Neural progenitor cell (in vitro differentiated cells): ENCODE measurements at regions not wholly inside any gene's neighbourhood (a gene's known extent, or its start where the extent isn't known, plus 50 kb on each side); places are given as distances from the start of the nearest gene placed in this dataset.
"Not testable (repeated sequence)": the region's sequence is repeated elsewhere in the genome, so short reads cannot be mapped to it uniquely, and the experiment has no call there.

ENCODE experiments used
- DNase-seq: peaks from one replicate; pipeline ENCODE4 v3.0.0-alpha.2; 2016; ENCODE audit warnings: low spot score
- H2AFZ ChIP-seq: fragments of 200-600 bp; sonication (generic); replicated peaks from 2 replicates; pipeline ENCODE4 v1.6.1; 2016; ENCODE audit warnings: antibody characterized with exemption
- H3F3A ChIP-seq: fragments of 200-600 bp; sonication (generic); 2 replicates; pipeline ENCODE4 v1.6.1; 2016; ENCODE audit warnings: antibody characterized with exemption, low read depth
- H3K27ac ChIP-seq: fragments of 200-600 bp; sonication (generic); 2 replicates; pipeline ENCODE4 v1.5.1; 2016; ENCODE audit warnings: mild to moderate bottlenecking
- H3K27me3 ChIP-seq: fragments of 200-600 bp; sonication (generic); 2 replicates; pipeline ENCODE4 v1.6.1; 2016; ENCODE audit warnings: mild to moderate bottlenecking, moderate library complexity
- H3K36me3 ChIP-seq: fragments of 200-600 bp; sonication (generic); 2 replicates; pipeline ENCODE4 v1.5.1; 2016
- H3K4me1 ChIP-seq: fragments of 200-600 bp; sonication (generic); 2 replicates; pipeline ENCODE4 v1.6.1; 2016; ENCODE audit warnings: mixed run types
- H3K4me2 ChIP-seq: fragments of 200-600 bp; sonication (generic); 2 replicates; pipeline ENCODE4 v1.6.1; 2016
- H3K4me3 ChIP-seq: fragments of 200-600 bp; sonication (generic); 2 replicates; pipeline ENCODE4 v1.5.1; 2016
- H3K79me2 ChIP-seq: fragments of 200-600 bp; sonication (generic); 2 replicates; pipeline ENCODE4 v1.6.1; 2016; ENCODE audit warnings: low read depth
- H3K9ac ChIP-seq: fragments of 200-600 bp; sonication (generic); 2 replicates; pipeline ENCODE4 v1.6.1; 2016
- H3K9me3 ChIP-seq: fragments of 200-600 bp; sonication (generic); 2 replicates; pipeline ENCODE4 v1.5.1; 2016; ENCODE audit warnings: low read depth
- H4K20me1 ChIP-seq: fragments of 200-600 bp; sonication (generic); 2 replicates; pipeline ENCODE4 v1.6.1; 2016; ENCODE audit warnings: low read depth
- H3K27ac Mint-ChIP-seq: 3 replicates; pipeline ENCODE4 v1.8.0; 2021; ENCODE audit warnings: mixed read lengths
- H3K27me3 Mint-ChIP-seq: 2 replicates; pipeline ENCODE4 v1.8.0; 2022; ENCODE audit warnings: low read depth, mild to moderate bottlenecking, inconsistent platforms, moderate library complexity, mixed read lengths; ENCODE audit not compliant: insufficient read depth
- H3K36me3 Mint-ChIP-seq: 3 replicates; pipeline ENCODE4 v1.8.0; 2021; ENCODE audit warnings: mixed read lengths
- H3K4me1 Mint-ChIP-seq: 3 replicates; pipeline ENCODE4 v1.8.0; 2021; ENCODE audit warnings: mixed read lengths
- H3K4me3 Mint-ChIP-seq: 3 replicates; pipeline ENCODE4 v1.8.0; 2021; ENCODE audit warnings: mild to moderate bottlenecking, moderate library complexity, mixed read lengths
- H3K9me3 Mint-ChIP-seq: 3 replicates; pipeline ENCODE4 v1.8.0; 2020; ENCODE audit warnings: mixed read lengths
- EZH2 ChIP-seq: fragments of 200-600 bp; sonication (generic); IDR thresholded peaks from 2 replicates; pipeline ENCODE4 v1.6.1; 2017; ENCODE audit warnings: antibody characterized with exemption, mild to moderate bottlenecking, moderate library complexity
- EZH2phosphoT487 ChIP-seq: fragments of 200-600 bp; sonication (generic); IDR thresholded peaks from 2 replicates; pipeline ENCODE4 v1.6.1; 2017; ENCODE audit warnings: antibody characterized with exemption
- TF ChIP-seq, protein P1 (sequence below): fragments of 200-600 bp; sonication (generic); IDR thresholded peaks from 2 replicates; pipeline ENCODE4 v1.5.1; 2017; ENCODE audit warnings: antibody characterized with exemption, mild to moderate bottlenecking

DNA sequence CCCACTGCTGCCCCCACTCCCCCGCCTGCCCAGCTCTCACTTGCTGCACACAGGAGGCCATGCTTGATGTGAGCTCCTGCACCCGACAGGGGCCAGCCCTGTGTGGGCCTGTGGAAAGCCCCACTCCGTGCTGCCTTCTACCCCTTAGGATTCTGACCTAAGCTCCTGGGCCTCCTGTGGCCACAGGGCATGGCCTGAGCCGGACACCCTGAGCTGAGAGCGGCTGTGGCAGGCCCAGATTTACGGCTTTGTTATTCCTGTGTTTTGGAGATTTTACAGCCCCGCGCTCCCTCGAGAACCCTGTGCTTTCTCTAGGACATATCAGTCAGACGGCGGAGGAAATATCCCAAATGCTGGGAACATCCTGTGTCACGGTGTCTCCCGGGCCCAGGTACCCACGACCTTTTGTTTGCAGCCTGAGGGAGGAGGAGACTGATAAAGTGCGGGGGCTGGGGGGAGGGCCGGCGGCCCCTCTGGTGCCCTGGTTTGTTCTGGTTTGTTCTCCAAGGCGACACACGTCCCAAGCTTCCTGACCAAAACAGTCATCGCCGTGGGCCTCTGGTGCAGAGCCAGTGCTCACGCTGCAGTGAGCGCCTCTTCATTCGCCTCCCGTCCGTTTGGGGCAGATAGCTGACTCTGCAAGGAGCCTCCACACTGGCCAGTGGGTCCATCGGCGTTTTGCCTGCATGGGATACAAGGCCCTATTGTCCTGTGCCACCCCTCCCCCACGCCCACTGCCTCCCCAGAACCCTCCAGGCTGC, 363.4 kb downstream of the C16orf95 start:
- H3K27ac Mint-ChIP-seq = peak overlapping the region; percentile 27
- peak; percentile 19 for DNase-seq
- no peaks in the 10 kb centered on the region for H3K9me3 Mint-ChIP-seq
- H3K9me3 ChIP-seq = no peaks in the 10 kb centered on the region
- H3K36me3 ChIP-seq = no peaks in the 10 kb centered on the region
- no peak overlapping the region for H3K9ac ChIP-seq
- H3F3A ChIP-seq = no peaks in the 10 kb centered on the region
- H3K4me1 Mint-ChIP-seq = peaks cover 16% of the 10 kb centered on the region
- no peaks in the 10 kb centered on the region for H4K20me1 ChIP-seq
- no peaks in the 10 kb centered on the region for H3K27me3 ChIP-seq
- H3K79me2 ChIP-seq = no peaks in the 10 kb centered on the region
- H3K4me3 Mint-ChIP-seq = no peak overlapping the region
- no peak overlapping the region for H3K4me2 ChIP-seq
- peaks cover 4% of the 10 kb centered on the region for H3K27me3 Mint-ChIP-seq
- peak overlapping the region; percentile 53 for H2AFZ ChIP-seq
- H3K36me3 Mint-ChIP-seq = no peaks in the 10 kb centered on the region
- no peak overlapping the region for H3K27ac ChIP-seq
- H3K4me1 ChIP-seq = peaks cover 8% of the 10 kb centered on the region
- TF ChIP-seq EZH2phosphoT487 = no peak
- TF ChIP-seq, protein P1, sequence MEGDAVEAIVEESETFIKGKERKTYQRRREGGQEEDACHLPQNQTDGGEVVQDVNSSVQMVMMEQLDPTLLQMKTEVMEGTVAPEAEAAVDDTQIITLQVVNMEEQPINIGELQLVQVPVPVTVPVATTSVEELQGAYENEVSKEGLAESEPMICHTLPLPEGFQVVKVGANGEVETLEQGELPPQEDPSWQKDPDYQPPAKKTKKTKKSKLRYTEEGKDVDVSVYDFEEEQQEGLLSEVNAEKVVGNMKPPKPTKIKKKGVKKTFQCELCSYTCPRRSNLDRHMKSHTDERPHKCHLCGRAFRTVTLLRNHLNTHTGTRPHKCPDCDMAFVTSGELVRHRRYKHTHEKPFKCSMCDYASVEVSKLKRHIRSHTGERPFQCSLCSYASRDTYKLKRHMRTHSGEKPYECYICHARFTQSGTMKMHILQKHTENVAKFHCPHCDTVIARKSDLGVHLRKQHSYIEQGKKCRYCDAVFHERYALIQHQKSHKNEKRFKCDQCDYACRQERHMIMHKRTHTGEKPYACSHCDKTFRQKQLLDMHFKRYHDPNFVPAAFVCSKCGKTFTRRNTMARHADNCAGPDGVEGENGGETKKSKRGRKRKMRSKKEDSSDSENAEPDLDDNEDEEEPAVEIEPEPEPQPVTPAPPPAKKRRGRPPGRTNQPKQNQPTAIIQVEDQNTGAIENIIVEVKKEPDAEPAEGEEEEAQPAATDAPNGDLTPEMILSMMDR = no peak
- TF ChIP-seq EZH2 = no peak
- H3K4me3 ChIP-seq = no peak overlapping the region

DNA sequence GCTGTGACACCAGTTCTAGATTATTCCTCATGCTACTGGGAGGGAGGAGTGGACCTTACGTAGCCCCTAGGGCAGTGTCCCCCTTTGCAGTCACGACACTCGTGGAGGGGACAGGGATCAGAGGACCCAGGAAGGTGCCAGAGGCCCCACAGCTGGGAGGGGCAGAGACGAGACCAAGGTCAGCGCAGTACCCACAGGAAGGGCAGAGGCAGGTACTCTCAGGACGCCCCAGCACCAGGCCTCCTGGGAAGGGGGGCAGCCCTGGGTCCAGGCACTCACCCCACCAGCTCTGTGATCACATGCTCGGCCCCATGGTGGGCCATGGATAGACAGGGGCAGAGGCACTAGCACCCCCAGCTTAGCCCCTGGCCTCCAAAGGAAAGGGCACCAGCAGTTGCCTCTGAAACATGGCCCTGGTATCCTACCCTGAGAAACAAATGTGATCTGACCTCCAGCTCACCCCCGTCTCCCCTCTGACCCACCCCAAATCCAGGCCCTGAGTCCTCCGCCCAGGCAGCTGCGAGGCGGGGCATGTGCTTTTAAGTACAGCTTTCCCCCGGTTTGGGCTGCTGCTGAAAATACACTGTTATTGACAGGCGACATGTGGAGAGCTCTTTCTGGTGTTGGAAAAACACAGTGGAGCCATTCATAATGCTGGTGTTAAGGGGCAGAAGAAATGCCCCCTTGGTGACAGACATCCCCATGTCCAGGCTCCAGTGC, 361.9 kb downstream of the C16orf95 start:
- Histone ChIP-seq H3K4me2 (no peak overlapping the region), H3K4me3 (no peak overlapping the region), H3K36me3 (no peaks in the 10 kb centered on the region), H3F3A (peaks cover under 1% of the 10 kb centered on the region), H2AFZ (no peak overlapping the region), H3K79me2 (no peaks in the 10 kb centered on the region), H3K27ac (no peak overlapping the region), H3K27me3 (no peaks in the 10 kb centered on the region), H3K9ac (no peak overlapping the region), H3K4me1 (peaks cover 19% of the 10 kb centered on the region), H3K9me3 (no peaks in the 10 kb centered on the region), H4K20me1 (no peaks in the 10 kb centered on the region)
- Mint-ChIP-seq H3K27ac (no peak overlapping the region), H3K4me3 (no peak overlapping the region), H3K36me3 (no peaks in the 10 kb centered on the region), H3K9me3 (no peaks in the 10 kb centered on the region), H3K27me3 (peaks cover 4% of the 10 kb centered on the region), H3K4me1 (peaks cover 27% of the 10 kb centered on the region)
- no peak for TF ChIP-seq EZH2phosphoT487
- TF ChIP-seq EZH2 = no peak
- TF ChIP-seq, protein P1 = no peak
- DNase-seq = no peak

DNA sequence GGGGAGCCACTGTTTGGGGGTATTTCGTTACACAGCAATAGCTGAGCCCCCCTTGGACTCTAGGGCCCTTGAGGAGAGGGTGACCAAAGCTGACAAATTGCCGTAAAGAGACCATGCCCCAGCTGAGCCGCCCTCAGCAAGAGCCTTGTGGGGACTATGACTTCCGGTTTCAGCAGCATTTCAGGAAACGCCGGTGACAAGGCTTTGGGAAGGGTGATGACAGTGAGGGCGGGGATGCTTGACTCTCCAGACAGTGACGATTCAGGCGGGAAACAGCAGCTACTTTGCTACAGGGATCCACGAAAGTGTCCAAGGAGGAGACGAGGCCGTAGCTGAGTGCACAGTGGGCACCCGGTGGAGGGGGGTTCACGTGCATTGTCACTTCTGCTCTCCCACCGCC, 360.8 kb downstream of the C16orf95 start:
- Histone ChIP-seq H3K27ac (no peak overlapping the region), H3K4me3 (no peak overlapping the region), H3K4me1 (peaks cover 25% of the 10 kb centered on the region), H3K9me3 (no peaks in the 10 kb centered on the region), H3K4me2 (no peak overlapping the region), H3K9ac (no peak overlapping the region), H3F3A (peaks cover 3% of the 10 kb centered on the region), H2AFZ (no peak overlapping the region), H4K20me1 (no peaks in the 10 kb centered on the region), H3K36me3 (no peaks in the 10 kb centered on the region), H3K27me3 (no peaks in the 10 kb centered on the region), H3K79me2 (no peaks in the 10 kb centered on the region)
- H3K9me3 Mint-ChIP-seq = no peaks in the 10 kb centered on the region
- H3K27ac Mint-ChIP-seq = no peak overlapping the region
- peaks cover 38% of the 10 kb centered on the region for H3K4me1 Mint-ChIP-seq
- H3K4me3 Mint-ChIP-seq = no peak overlapping the region
- H3K27me3 Mint-ChIP-seq = peaks cover 4% of the 10 kb centered on the region
- TF ChIP-seq EZH2 = no peak
- TF ChIP-seq, protein P1 = no peak
- TF ChIP-seq EZH2phosphoT487 = no peak
- H3K36me3 Mint-ChIP-seq = no peaks in the 10 kb centered on the region
- DNase-seq = no peak

DNA sequence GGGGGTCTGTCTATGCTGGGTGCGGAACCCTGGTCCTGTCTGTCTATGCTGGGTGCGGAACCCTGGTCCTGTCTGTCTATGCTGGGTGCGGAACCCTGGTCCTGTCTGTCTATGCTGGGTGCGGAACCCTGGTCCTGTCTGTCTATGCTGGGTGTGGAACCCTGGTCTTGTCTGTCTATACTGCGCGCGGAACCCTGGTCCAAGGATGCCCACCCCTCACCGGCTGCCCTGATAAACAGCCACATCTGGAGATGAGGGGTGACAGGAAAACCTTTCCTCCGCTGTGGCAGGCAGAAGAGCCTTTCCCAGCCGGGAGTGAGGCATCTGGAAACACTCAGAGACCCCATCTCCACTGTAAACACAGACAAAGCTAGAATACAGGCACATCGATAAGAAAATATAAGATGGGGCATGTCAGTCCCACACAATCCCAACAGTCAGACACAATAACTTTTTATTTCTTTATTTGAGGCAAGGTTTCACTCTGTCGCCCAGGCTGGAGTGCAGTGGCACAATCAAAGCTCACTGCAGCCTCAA, 359.5 kb downstream of the C16orf95 start:
- not testable (repeated sequence) for H3K79me2 ChIP-seq, H2AFZ ChIP-seq, H4K20me1 ChIP-seq, H3K9me3 Mint-ChIP-seq, H3K27ac ChIP-seq, H3K27me3 Mint-ChIP-seq, H3K36me3 ChIP-seq, DNase-seq, H3K27ac Mint-ChIP-seq, H3K9ac ChIP-seq, H3K27me3 ChIP-seq, H3K4me3 ChIP-seq, H3K36me3 Mint-ChIP-seq, H3K4me3 Mint-ChIP-seq, H3K9me3 ChIP-seq, H3K4me2 ChIP-seq, H3F3A ChIP-seq
- peaks cover 25% of the 10 kb centered on the region for H3K4me1 ChIP-seq
- peaks cover 47% of the 10 kb centered on the region for H3K4me1 Mint-ChIP-seq
